ENCODE measurements at regions not wholly inside any gene's neighbourhood (a gene's known extent, or its start where the extent isn't known, plus 50 kb on each side); places are given as distances from the start of the nearest gene placed in this dataset.

- Histone ChIP-seq H3K9me3 (replicated peaks; ENCODE audit: control insufficient read depth, insufficient read depth, low read length) (no peaks in the 10 kb centered on the region), H3K9ac (ENCODE audit: control insufficient read depth, insufficient read depth, low read length) (no peak overlapping the region), H4K20me1 (ENCODE audit: control insufficient read depth, insufficient read depth) (no peaks in the 10 kb centered on the region), H2AFZ (ENCODE audit: control insufficient read depth, low read depth, low read length) (no peak overlapping the region), H3K79me2 (ENCODE audit: control insufficient read depth, insufficient read depth, low read length) (no peaks in the 10 kb centered on the region), H3K36me3 (ENCODE audit: control insufficient read depth in 2 of 2, insufficient read depth in 2 of 2, low read length in 1 of 2) (no peaks in the 10 kb centered on the region), H3K4me3 (no peak overlapping the region), H3K4me2 (ENCODE audit: control insufficient read depth, insufficient read depth) (no peak overlapping the region), H3K27ac (ENCODE audit: control insufficient read depth, insufficient read depth) (no peak overlapping the region), H3K4me1 (ENCODE audit: control insufficient read depth, insufficient read depth, low read length) (no peaks in the 10 kb centered on the region), H3K27me3 (replicated peaks in 1 of 2; ENCODE audit: control insufficient read depth in 2 of 2, insufficient read depth in 2 of 2, low read length in 1 of 2) (no peaks in the 10 kb centered on the region)
- WGBS (ENCODE audit: insufficient coverage, insufficient replicate concordance, low lambda C conversion rate, missing lambda C conversion rate): 33% methylated on average over 3 of the region's 3 CpGs
- ATAC-seq: no peak
- FAIRE-seq: no peak
- DNase-seq (ENCODE audit: low read depth, low spot score): no peak
- SMC1A ChIA-PET (ENCODE audit: uncharacterized antibody, unreplicated experiment): interaction anchor here (1.1 kb wide), 1 partner anchor 8 kb away, joined by 3 read pairs; no protein-coding TSS in a partner anchor
- CTCF ChIA-PET: no interaction called here
- TF ChIP-seq CBFB (IDR thresholded peaks at IDR 0.05; ENCODE audit: low read depth) (no peak), SMC3 (IDR thresholded peaks at IDR 0.05; ENCODE audit: borderline replicate concordance, low read length) (no peak), RAD21 (IDR thresholded peaks at IDR 0.05; ENCODE audit: insufficient read depth, low read depth, low read length) (no peak)
- POLR2A ChIA-PET: no interaction called here
- BruUV-seq (replicated peaks): no TSS peak
- RAD21 ChIA-PET (ENCODE audit: unreplicated experiment): no interaction called here
- in situ Hi-C loops (cut with MboI): no loop called here
- intact Hi-C loops (cut with micrococcal nuclease; ENCODE audit: unreplicated experiment): no loop called here
Measured at GRCh38 chr6:8343600-8343999, 91.7 kb downstream of the SLC35B3 start.

GRCh38 chr6:8342241-8342819 is 93.0 kb downstream of the SLC35B3 start:
- ChIA-PET POLR2A (no interaction called here), SMC1A (ENCODE audit: uncharacterized antibody, unreplicated experiment) (no interaction called here), CTCF (no interaction called here), RAD21 (ENCODE audit: unreplicated experiment) (no interaction called here)
- in situ Hi-C loops (cut with MboI) (no loop called here), intact Hi-C loops (cut with micrococcal nuclease; ENCODE audit: unreplicated experiment) (no loop called here)
- Histone ChIP-seq H4K20me1 (ENCODE audit: control insufficient read depth, insufficient read depth) (no peaks in the 10 kb centered on the region), H3K27me3 (replicated peaks in 1 of 2; ENCODE audit: control insufficient read depth in 2 of 2, insufficient read depth in 2 of 2, low read length in 1 of 2) (no peaks in the 10 kb centered on the region), H2AFZ (ENCODE audit: control insufficient read depth, low read depth, low read length) (no peak overlapping the region), H3K4me2 (ENCODE audit: control insufficient read depth, insufficient read depth) (no peak overlapping the region), H3K9me3 (replicated peaks; ENCODE audit: control insufficient read depth, insufficient read depth, low read length) (no peaks in the 10 kb centered on the region), H3K4me3 (no peak overlapping the region), H3K36me3 (ENCODE audit: control insufficient read depth in 2 of 2, insufficient read depth in 2 of 2, low read length in 1 of 2) (no peaks in the 10 kb centered on the region), H3K4me1 (ENCODE audit: control insufficient read depth, insufficient read depth, low read length) (no peaks in the 10 kb centered on the region), H3K79me2 (ENCODE audit: control insufficient read depth, insufficient read depth, low read length) (no peaks in the 10 kb centered on the region), H3K27ac (ENCODE audit: control insufficient read depth, insufficient read depth) (no peak overlapping the region), H3K9ac (ENCODE audit: control insufficient read depth, insufficient read depth, low read length) (no peak overlapping the region)
- FAIRE-seq (no peak), DNase-seq (ENCODE audit: low read depth, low spot score) (no peak), ATAC-seq (no peak)
- no TSS peak for BruUV-seq (replicated peaks)
- WGBS (ENCODE audit: insufficient coverage, insufficient replicate concordance, low lambda C conversion rate, missing lambda C conversion rate): 67% methylated on average over 10 of the region's 10 CpGs
- TF ChIP-seq ESRRA (IDR thresholded peaks at IDR 0.05; ENCODE audit: low read length) (no peak), SIN3A (IDR thresholded peaks at IDR 0.05; ENCODE audit: low read depth, low read length) (no peak), SMC3 (IDR thresholded peaks at IDR 0.05; ENCODE audit: borderline replicate concordance, low read length) (no peak), MTA2 (IDR thresholded peaks at IDR 0.05; ENCODE audit: low read depth) (no peak), SUPT20H (IDR thresholded peaks at IDR 0.05; ENCODE audit: borderline replicate concordance, control insufficient read depth, low read depth, low read length) (no peak), KAT2A (conservative IDR thresholded peaks at IDR 0.05; ENCODE audit: control insufficient read depth, low read depth, low read length) (no peak), PRDM15 (CRISPR knock-in tag; IDR thresholded peaks at IDR 0.05) (no peak), ATF7 (IDR thresholded peaks at IDR 0.05; ENCODE audit: low read depth) (no peak), SPI1 (IDR thresholded peaks at IDR 0.05; ENCODE audit: borderline replicate concordance, insufficient read depth, low read depth, low read length) (no peak), MYB (IDR thresholded peaks at IDR 0.05; ENCODE audit: borderline replicate concordance, low read depth, low read length) (no peak), NR2F1 (conservative IDR thresholded peaks at IDR 0.05) (no peak), POLR2AphosphoS5 (IDR thresholded peaks at IDR 0.05; ENCODE audit: low read length) (no peak), CBX3 (IDR thresholded peaks at IDR 0.05; ENCODE audit: borderline replicate concordance, low read depth) (no peak), FOS (IDR thresholded peaks at IDR 0.05; ENCODE audit: borderline replicate concordance, extremely low read depth, insufficient read length) (no peak), BMI1 (IDR thresholded peaks at IDR 0.05; ENCODE audit: borderline replicate concordance) (no peak)
